Tibial nerve (tissue), 4 donors: ENCODE measurements at regions not wholly inside any gene's neighbourhood (a gene's known extent, or its start where the extent isn't known, plus 50 kb on each side); places are given as distances from the start of the nearest gene placed in this dataset.

Experiments
- EP300 ChIP-seq, 2 donors: sonication (generic); formaldehyde crosslinking; IDR thresholded peaks; one replicate each; pipeline ENCODE4 v1.6.1; 2017; ENCODE audit warnings: antibody characterized with exemption in 2 of 2, mild to moderate bottlenecking in 1 of 2
- POLR2A ChIP-seq, 2 donors: fragments of 450-650 bp; IDR thresholded peaks; one replicate each; pipeline ENCODE4 v1.6.1; 2017; ENCODE audit warnings: antibody characterized with exemption in 2 of 2, mild to moderate bottlenecking in 2 of 2, moderate library complexity in 2 of 2
- TF ChIP-seq, protein P1 (sequence below), 5 experiments: fragments of 200-600 bp in 3 of 5; fragments of 450-650 bp in 2 of 5; sonication (generic) in 3 of 5; IDR thresholded peaks; one replicate each; pipeline ENCODE4 v1.5.1; 2016 to 2019; ENCODE audit warnings: antibody characterized with exemption in 5 of 5, mild to moderate bottlenecking in 3 of 5, moderate library complexity in 2 of 5

DNA sequence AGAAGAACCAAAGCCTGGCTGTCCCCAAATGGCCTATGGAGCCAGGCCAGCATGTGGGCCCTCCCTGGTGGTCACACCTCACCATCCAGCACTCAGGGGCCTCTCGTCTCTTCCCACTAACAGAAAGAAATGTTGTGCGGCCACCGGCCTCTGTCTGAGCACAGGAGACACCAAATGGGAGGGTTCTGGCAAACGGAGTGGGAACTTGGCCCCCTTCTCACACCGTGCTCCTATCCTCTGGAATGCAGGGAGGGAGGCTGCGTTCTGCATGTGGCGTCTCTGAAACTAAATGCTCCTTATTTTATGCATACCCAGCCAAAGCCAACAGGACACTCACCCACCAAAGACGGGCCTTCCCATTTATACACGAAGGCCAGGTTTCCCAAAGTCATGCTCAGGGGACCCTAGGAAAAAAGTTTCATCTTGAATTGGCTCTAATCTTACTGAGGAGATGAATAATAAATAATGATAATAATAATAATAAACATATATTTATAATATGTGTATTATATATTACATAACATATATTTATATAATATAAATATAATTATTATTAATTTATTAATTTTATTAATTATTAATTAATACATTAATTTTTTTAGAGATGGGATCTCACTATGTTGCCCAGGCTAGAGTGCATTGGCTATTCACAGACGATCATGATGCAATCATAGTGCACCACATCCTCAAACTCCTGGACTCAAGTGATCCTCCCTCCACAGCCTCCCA lies 102.4 kb downstream of the FOXF2 start:
- TF ChIP-seq, protein P1, sequence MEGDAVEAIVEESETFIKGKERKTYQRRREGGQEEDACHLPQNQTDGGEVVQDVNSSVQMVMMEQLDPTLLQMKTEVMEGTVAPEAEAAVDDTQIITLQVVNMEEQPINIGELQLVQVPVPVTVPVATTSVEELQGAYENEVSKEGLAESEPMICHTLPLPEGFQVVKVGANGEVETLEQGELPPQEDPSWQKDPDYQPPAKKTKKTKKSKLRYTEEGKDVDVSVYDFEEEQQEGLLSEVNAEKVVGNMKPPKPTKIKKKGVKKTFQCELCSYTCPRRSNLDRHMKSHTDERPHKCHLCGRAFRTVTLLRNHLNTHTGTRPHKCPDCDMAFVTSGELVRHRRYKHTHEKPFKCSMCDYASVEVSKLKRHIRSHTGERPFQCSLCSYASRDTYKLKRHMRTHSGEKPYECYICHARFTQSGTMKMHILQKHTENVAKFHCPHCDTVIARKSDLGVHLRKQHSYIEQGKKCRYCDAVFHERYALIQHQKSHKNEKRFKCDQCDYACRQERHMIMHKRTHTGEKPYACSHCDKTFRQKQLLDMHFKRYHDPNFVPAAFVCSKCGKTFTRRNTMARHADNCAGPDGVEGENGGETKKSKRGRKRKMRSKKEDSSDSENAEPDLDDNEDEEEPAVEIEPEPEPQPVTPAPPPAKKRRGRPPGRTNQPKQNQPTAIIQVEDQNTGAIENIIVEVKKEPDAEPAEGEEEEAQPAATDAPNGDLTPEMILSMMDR (IDR thresholded peaks at IDR 0.05): no peak
- TF ChIP-seq POLR2A (IDR thresholded peaks at IDR 0.05) (no peak), EP300 (IDR thresholded peaks at IDR 0.05) (no peak)
